HG02885 (cell line): ENCODE measurements at regions not wholly inside any gene's neighbourhood (a gene's known extent, or its start where the extent isn't known, plus 50 kb on each side); places are given as distances from the start of the nearest gene placed in this dataset.

Source experiments
- ATAC-seq: cut with Tn5 transposase; IDR thresholded peaks from one replicate; pipeline ENCODE4 v1.9.1; 2021; ENCODE audit warnings: mild to moderate bottlenecking; ENCODE audit not compliant: unreplicated experiment, poor library complexity

DNA sequence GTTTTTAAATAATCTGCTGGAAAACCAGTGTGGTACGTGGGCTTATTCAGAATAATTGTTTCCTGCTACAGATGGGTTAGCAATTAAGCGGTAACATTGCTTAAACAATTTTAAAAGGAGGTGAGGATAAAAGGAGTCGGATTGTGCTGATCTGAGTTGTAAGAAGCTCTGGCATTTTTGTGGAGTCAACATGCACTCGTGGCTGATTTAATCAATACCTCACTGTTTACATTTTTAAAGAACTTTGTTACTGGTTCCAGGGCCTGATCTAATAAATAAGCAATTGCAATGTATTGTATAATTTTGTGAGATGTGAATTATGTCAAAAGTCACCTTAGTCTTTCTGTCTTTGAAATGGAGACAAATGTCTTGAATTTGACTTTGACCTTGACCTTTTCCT is 474.0 kb downstream of the SETD4 start:
- ATAC-seq: no peak

DNA sequence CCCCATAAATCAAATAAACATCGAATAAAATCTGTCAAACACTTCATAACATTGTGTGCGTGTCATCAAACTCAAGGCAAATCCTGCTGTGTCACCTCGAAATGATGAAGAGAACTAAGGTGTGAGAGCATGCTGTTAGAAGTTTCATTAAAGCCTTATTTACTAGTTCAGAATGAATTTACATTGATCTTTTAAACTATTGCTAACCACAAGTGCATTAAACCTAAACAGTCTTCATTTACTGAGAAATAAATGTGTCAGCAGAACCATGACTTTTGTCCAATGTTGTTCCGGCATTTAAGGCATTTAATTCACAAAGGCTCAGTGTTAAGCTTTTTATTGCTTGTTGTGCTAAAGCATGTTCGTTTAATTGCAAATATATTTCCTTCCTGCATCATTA is 474.4 kb downstream of the SETD4 start:
- no peak for ATAC-seq

DNA sequence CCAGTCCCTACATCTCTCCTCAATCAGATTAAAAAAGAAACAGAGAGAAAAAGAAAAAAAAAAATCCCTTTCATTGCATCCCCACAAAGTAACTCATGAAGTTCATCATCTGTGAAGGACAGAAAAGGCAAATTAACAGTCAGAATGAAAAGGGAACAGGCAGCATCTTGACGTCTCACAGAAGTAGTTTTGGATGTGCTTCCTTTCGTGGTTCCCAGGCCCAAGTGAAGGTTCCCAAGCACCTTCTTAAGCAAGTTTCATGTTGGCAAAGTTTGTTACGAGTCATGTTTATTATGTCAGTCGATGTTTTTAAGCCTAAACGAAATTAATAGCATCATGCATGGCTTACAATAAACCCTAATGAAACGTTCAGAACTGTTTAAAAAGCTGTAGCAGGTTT is 475.2 kb downstream of the SETD4 start:
- no peak for ATAC-seq

DNA sequence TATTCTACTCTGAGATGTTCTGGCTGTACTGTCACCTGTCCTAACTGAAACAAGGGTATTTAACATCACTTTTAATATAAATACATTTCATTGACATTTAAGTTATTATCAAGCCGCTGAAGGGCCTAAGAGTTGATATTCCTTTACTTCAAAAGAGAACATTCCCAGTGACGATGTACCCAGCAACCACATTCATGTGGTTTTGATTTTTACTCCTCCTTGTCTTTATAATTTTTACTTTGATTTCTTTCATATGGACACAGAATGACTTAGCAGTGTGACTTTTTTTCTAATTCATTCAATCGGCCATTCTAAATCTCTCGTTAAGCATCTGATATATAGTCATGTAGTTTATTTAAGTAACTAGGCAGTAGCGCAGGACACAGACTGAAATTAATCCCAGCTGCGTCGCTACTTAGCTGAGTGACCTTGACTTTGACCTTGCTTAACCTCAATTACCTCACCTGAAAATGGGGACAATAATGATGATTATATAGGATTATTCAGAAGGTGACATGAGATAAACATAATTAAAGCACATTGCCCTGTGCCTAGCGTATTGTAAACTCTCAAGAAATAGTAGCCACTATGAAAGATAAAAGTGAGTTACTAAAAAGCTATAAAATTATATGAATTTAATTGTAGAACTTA is 476.6 kb downstream of the SETD4 start:
- no peak for ATAC-seq

DNA sequence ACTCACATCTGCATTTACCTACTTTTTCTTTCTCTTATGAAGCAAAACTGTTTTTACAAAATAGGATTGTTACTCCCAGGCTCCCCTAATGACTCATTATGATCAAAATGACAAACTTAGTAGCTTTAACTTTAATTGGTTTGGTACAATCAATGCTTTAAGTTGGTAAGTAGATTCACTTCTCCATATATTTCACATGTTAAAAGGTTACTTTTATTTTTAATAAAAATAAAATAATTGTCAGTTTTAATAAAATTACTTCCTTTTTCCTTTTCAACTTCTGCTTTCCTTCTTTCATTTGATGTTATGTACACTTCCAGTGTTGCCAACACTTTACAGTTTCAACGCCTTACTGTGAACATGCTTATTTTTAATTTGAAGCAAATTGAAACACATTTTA is 477.6 kb downstream of the SETD4 start:
- no peak for ATAC-seq

DNA sequence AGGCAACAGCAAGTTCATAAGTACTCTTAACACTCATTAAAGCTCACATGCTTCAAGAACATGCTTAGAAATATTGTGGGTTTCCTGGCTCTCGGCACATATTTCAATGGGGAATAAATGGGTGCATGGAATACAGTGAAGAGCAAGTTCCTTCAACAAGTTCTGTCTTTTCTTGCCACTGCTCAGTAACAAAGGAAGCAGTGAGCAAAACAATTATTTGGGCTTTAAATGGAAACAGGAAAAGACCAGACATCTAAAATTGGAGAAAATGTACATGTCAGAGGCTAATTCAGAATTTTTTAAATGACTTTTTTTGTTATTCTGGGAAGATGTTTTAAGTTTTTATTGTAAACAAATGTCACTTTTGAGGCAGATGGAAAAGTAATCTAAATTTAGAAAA is 478.7 kb downstream of the SETD4 start:
- ATAC-seq: no peak

DNA sequence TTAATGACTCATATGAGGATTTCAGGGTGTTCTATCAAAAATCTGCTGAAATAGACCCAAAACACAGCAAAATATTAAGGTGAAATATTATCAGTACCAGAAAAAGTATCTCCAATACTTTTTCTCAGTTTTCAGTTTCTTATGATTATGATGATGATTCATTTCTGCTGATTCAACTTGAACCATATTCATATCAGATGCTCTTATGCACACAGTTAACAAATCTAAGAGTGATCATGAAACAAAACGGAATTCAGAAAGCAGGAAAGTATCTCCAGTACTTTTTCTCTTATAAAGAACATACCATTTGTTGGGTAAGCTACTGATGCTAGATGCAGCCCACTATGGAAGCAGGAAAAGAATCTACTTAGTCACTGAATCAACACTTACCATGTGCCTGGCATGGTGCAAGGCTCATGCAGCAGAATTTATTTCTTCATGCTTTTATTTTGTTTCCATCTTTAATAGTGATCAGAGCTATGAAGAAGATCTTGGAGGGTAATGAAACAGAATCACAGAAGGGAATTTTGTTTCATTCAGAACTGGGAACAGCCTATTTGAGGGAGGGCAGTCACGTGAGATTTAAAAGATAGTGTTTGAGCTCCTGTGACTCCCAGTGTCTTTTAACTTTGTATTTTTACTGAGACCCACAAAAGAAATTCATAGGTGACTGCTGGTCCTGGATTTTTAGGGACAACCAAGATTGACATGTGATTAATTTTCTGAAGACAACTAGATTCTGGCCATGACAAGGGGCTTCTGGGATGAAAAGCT is 480.6 kb downstream of the SETD4 start:
- ATAC-seq: no peak

DNA sequence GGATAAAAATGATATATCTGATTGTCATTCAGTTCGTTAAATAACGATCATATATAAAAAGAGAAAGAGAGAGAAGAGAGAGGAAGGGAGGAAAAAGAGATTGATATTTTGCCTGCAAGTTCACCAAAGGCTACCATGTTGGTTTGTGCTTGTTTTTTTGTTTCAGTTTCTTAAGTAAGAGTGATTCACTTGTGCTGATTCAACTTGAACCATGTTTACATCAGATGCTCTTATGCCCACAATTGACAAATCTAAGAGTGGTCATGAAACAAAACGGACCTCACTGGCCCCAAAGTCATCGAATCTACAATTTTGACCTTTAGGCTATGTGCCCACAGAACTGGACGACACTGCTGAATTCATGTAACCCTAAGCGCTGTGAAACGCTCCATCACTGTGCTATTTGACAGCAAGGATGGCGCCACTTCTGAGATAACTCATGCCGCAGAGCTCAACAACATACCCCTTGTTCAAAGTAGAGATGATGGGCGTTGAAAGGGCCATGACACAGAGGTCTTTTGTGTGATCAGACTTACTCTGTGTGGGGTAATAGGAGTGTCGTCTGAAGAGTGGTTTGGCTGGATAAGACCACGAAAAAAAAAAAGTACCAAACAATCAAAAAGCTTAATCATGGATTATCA is 481.4 kb downstream of the SETD4 start:
- no peak for ATAC-seq

DNA sequence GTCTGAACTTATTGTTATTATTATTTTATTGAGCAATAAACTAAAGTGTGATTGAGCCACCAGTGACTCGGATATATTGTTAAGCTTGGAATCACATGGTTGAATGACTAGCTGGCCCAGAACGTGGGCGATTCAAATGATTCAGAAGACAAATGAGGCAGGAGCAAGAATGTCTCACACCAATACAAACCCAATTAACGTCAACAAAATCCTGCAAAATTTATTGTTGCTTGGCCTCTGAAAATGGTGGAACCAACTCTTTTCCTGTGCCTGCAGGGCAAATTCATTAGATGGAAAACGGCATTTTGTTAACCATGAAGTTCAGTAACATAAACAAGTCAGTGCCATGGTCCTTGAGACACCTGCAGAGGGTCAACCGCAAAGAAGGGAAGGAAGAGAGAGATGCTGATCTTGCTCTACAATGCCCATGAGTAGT is 482.0 kb downstream of the SETD4 start:
- ATAC-seq: no peak

DNA sequence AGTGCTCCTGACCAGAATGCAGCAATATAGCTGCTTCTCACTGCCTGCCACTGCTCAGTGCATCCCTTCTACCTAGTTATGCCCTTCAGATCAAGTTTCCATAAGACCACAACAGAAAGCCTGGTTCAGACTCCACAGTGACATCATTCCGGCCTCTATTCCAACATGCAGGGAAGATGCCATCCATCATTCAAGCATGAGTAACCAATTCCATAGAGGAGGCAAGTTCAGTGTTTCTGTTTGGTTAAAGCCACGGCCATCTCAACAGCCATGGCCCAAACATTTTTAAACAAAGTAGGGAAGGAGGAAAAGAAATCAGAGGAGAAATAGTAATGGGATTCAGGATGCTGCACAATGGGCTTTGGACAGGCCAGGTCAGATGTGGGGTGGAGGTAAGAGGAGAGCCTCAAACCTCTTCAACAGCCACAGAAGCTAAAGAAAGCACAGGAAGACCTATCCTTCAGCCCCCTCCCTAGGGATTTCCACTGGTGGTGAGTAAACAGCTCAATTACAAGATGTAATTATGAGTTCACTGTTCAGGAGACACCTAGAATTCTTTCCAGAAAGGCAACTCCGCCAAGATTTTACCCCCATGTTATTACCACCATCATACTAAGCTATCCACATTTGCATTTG is 484.9 kb downstream of the SETD4 start:
- no peak for ATAC-seq

DNA sequence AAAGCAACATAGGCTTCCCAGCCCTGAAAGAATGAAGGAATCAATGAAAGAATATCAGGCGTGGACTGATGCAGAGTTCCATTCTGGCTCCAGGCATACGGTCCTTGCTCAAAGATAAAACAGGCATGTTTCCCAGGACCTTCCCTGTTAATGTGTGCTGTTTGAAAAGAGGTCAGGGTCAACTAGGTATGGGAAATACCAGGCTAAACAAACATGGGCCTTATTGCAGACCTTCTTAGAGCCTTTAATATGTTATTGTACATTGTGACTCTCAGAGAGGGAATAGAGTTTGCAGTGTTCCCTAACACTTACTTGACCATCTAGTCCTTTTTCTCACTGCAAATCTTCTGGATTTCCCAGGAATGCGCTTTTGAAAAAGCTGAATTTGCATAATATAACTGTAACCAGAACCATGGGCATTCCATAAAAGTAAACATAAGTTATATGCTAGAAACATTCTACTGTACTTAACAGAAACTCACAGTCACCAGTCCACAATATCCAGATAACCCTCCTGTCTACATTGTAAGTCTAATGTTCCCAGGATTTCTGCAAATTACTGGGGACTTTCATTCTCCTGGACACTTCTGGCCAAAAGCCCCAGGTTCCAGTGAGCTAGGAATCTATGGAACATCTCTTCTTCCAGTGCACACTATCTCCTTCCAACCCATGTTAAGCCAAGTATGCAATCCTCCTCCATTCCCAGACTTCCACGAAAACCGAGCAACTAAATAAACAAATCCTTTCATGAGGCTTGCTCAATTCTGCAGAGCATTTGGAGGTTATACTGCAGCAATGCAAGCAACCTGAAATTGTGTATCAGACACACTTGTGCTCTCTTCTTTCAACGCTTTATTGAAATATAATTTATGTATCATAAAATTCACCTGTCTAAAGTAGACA is 486.6 kb downstream of the SETD4 start:
- no peak for ATAC-seq

DNA sequence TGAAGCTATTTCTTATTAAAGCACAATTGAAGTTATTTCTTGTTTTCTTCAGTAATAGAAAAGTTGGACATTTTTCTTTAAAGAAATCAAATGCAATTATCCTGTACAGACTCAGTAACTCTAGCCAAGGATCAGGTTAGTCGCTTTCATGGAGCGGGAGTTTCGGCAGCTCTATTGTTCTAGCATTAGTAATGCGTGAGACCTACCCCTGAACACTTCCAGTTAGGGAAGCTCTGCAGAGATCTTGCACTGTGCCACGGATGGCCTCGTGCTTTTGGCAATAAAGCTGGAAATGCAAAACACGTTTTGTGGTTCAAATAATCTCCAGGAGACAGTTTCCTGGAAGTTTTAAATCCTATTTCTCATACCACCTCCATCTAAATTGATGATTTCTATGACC is 488.4 kb downstream of the SETD4 start:
- no peak for ATAC-seq

DNA sequence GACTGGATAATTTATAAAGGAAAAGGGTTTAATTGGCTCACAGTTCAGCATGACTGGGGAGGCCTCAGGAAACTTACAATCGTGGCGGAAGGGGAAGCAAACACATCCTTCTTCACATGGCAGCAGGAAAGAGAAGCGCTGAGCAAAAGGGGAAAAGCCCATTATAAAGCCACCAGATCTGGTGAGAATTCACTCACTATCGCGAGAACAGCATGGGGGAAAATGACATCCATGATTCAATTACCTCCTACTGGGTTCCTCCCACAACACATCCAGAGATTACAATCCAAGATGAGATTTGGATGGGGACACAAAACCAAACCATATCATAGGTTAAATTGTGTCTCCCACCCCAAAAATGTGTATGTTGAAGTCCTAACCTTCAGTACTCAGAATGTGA is 491.7 kb downstream of the SETD4 start:
- ATAC-seq: no peak

DNA sequence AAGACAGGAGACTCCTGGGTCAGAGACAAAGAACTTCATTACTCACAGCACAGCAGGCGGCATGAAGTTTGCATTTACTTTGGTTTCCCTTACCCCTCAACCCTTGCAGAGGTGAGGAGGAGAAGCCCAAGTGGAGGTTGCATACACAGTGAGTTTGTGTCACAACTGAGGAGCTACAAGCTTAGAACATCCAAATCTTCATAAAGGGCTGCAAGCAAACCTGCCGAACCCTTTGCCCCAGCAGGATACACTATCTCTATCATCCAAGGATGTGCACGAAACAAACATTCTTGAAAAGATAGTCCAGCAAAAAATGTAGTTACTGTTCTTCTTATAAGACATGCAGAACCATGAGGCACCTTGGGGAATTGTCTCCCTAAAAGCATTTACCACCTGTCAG is 493.5 kb downstream of the SETD4 start:
- no peak for ATAC-seq

DNA sequence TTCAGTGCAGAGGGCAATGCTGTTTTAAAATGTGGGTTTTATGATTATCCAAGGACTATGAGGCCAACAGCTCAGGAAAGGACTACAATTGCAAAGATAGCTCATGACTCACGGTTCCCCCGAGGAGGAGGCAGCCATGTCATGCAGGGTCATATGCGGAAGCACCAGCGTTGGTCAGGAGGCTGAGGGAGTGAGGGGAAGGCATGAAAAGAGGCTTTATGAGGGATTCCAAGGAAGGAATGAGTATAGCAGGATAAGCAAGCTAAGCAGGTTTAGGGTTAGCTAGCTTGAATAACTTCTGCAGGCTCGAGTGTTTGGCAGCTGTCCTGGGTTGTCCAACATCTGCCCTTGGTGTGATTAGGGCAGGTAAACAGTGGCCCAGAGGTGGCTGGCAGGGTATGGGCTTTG is 495.1 kb downstream of the SETD4 start:
- no peak for ATAC-seq

DNA sequence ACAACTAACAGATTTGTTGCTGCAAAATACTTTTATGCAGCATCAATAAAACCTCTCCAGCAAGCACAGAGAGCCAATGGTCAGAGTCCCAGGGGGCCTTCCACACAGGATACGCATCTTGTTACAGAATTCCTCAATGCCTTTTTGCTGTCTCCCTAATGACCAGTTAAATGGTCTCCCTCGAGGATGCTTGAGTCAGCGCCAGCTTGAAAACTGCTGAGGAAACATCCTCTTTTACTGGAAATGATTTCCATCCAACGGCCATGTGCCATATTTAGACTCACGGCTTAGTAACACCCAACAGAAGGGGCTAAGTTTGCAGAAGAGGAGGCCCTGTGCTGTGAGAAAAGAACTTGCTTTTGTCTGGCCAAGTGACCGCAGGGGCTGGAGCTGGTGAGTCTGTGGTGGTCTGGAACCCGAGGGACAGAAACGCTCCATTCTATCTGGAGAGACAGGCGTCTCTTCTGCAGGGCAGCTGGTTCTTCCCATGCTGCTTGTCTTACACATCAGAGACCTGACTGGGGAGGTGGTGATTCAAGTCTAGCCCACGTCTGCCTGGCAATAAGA is 496.4 kb downstream of the SETD4 start:
- no peak for ATAC-seq

DNA sequence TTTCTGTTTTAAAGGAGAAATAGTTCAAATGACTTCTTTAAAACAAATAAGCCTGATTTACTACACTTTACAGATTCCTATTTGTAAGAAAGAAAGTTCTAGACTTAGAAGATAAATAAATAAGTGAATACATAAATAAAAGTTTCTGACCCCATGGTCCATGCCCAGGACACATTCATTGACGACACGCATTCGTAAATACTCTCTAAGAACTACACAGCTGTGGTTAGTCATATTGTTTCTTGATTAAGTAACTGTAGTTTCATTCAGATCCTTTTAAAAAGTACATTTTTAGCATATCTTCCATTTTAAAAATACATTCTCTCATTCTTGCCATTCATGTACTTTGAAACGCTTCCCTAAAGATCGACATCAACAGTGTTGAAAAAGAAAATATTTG is 497.4 kb downstream of the SETD4 start:
- no peak for ATAC-seq

DNA sequence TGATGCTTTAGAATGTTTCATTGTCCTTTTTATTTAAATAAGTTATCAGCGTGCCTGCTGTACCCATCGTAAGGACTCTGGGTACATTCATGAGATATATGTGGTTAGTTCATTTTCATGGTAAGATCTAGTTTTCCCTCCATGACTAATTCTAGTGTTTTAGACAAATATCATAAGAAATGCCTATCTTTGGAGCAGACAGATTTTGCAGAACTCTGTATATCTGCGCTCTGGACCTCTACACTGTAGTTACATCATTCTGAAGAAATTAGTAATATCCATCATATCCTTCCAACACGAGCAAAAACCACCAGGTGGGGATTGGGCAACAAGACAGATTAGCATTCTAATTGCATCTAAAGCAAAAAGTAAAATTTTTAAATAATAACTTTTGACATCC is 499.2 kb downstream of the SETD4 start:
- no peak for ATAC-seq

DNA sequence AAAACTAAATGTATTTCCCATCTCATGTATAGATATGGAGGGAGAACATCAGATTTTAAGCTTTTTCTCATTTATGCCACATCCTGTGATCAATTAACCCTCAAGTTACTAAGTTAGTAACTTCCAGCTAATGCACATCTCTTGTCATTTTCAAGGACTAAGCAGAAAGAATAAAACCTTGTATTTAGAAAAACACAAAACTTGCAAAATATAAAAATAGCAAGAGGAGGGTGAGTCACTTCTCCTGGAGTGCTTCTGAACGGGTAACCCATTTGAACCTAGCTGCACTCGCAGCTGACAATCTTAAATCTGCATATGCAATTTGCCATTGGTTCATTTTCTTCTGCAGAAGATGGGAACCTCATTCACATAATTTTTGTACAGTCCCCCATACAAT is 500.5 kb downstream of the SETD4 start:
- no peak for ATAC-seq
